OCI-LY3 (cell line): ENCODE measurements at regions not wholly inside any gene's neighbourhood (a gene's known extent, or its start where the extent isn't known, plus 50 kb on each side); places are given as distances from the start of the nearest gene placed in this dataset.

Experiments
- CTCF ChIP-seq: fragments of 200-600, 300-600 bp; sonication (generic); IDR thresholded peaks from 2 replicates; pipeline ENCODE4 v1.5.1; 2014; ENCODE audit warnings: antibody characterized with exemption, low read length, low read depth
- EZH2phosphoT487 ChIP-seq: fragments of 200-600 bp; shearing (Covaris generic); IDR thresholded peaks from 2 replicates; pipeline ENCODE4 v1.6.1; 2018; ENCODE audit warnings: antibody characterized with exemption, mixed run types, low read depth

- TF ChIP-seq EZH2phosphoT487 (no peak), CTCF (no peak)
These were observed 138.5 kb upstream of the HES1 start for GRCh38 chr3:193997228-193998122.
